Ectodermal cell (in vitro differentiated cells): ENCODE measurements at regions not wholly inside any gene's neighbourhood (a gene's known extent, or its start where the extent isn't known, plus 50 kb on each side); places are given as distances from the start of the nearest gene placed in this dataset.

Experiments
- H3K27ac ChIP-seq: 2 replicates; pipeline ENCODE4 v1.7.0; 2013; ENCODE audit warnings: mild to moderate bottlenecking, low read depth, low read length; ENCODE audit not compliant: insufficient read depth, poor library complexity, severe bottlenecking
- H3K27me3 ChIP-seq: 2 replicates; pipeline ENCODE4 v1.7.0; 2013; ENCODE audit warnings: mild to moderate bottlenecking, low read length; ENCODE audit not compliant: insufficient read depth, control insufficient read depth, poor library complexity, severe bottlenecking
- H3K36me3 ChIP-seq: one replicate; pipeline ENCODE4 v1.7.0; 2013; ENCODE audit warnings: low read length; ENCODE audit not compliant: control insufficient read depth, insufficient read depth
- H3K4me1 ChIP-seq: one replicate; pipeline ENCODE4 v1.7.0; 2013; ENCODE audit warnings: low read length; ENCODE audit not compliant: control insufficient read depth, insufficient read depth
- H3K4me3 ChIP-seq: 2 replicates; pipeline ENCODE4 v1.7.0; 2013; ENCODE audit warnings: low read depth, low read length, control low read depth; ENCODE audit not compliant: insufficient read depth
- H3K9me3 ChIP-seq: 2 replicates; pipeline ENCODE4 v1.7.0; 2013; ENCODE audit warnings: mild to moderate bottlenecking, low read length, moderate library complexity; ENCODE audit not compliant: control insufficient read depth
- WGBS, 2 experiments: methylation state at CpG; one replicate each; pipeline ENCODE4 v1.1.7; 2013; ENCODE audit warnings: missing lambda C conversion rate in 2 of 2; 5-methylcytosine and 5-hydroxymethylcytosine counted together

GRCh38 chr1:30305061-30305460 lies 418.3 kb downstream of the MATN1 start:
- Histone ChIP-seq H3K27me3 (no peaks in the 10 kb centered on the region), H3K36me3 (no peaks in the 10 kb centered on the region), H3K9me3 (no peaks in the 10 kb centered on the region), H3K27ac (no peak overlapping the region), H3K4me1 (no peaks in the 10 kb centered on the region), H3K4me3 (no peak overlapping the region)
- WGBS, 2 experiments, result 70 to 71% methylated on average over 4 of the region's 4 CpGs

GRCh38 chr1:30304080-30304479 lies 419.3 kb downstream of the MATN1 start:
- no peaks in the 10 kb centered on the region for H3K9me3 ChIP-seq
- H3K27ac ChIP-seq, result no peak overlapping the region
- H3K4me1 ChIP-seq, result no peaks in the 10 kb centered on the region
- no peaks in the 10 kb centered on the region for H3K36me3 ChIP-seq
- no peak overlapping the region for H3K4me3 ChIP-seq
- H3K27me3 ChIP-seq, result no peaks in the 10 kb centered on the region

GRCh38 chr1:30303387-30303786 lies 420.0 kb downstream of the MATN1 start:
- Histone ChIP-seq H3K27ac (no peak overlapping the region), H3K4me3 (no peak overlapping the region), H3K27me3 (no peaks in the 10 kb centered on the region), H3K4me1 (no peaks in the 10 kb centered on the region), H3K36me3 (no peaks in the 10 kb centered on the region), H3K9me3 (no peaks in the 10 kb centered on the region)
- WGBS, 2 experiments, result 86 to 95% methylated on average over 2 of the region's 2 CpGs

- H3K27me3 ChIP-seq, result no peaks in the 10 kb centered on the region
- no peaks in the 10 kb centered on the region for H3K4me1 ChIP-seq
- no peaks in the 10 kb centered on the region for H3K36me3 ChIP-seq
- H3K4me3 ChIP-seq, result no peak overlapping the region
- 93 to 95% methylated on average over 5 of the region's 5 CpGs for WGBS, 2 experiments
- H3K9me3 ChIP-seq, result no peaks in the 10 kb centered on the region
- no peak overlapping the region for H3K27ac ChIP-seq
Measured at GRCh38 chr1:30302858-30303257, 420.5 kb downstream of the MATN1 start.

- H3K9me3 ChIP-seq, result no peaks in the 10 kb centered on the region
- no peaks in the 10 kb centered on the region for H3K36me3 ChIP-seq
Measured at GRCh38 chr1:30300669-30301068, 422.7 kb downstream of the MATN1 start.

GRCh38 chr1:30299393-30299792 lies 424.0 kb downstream of the MATN1 start:
- H3K9me3 ChIP-seq, result no peaks in the 10 kb centered on the region
- no peaks in the 10 kb centered on the region for H3K4me1 ChIP-seq
- H3K27ac ChIP-seq, result no peak overlapping the region
- no peak overlapping the region for H3K4me3 ChIP-seq
- 91 to 94% methylated on average over 2 of the region's 2 CpGs for WGBS, 2 experiments
- H3K36me3 ChIP-seq, result no peaks in the 10 kb centered on the region
- no peaks in the 10 kb centered on the region for H3K27me3 ChIP-seq

More at GRCh38 chr1:30300669-30301068, 422.7 kb downstream of the MATN1 start:
- no peaks in the 10 kb centered on the region for H3K27me3 ChIP-seq
- no peak overlapping the region for H3K27ac ChIP-seq
- no peaks in the 10 kb centered on the region for H3K4me1 ChIP-seq
- 89 to 94% methylated on average over 3 to 5 of the region's 5 CpGs for WGBS, 2 experiments
- no peak overlapping the region for H3K4me3 ChIP-seq

GRCh38 chr1:30295674-30296073 lies 427.7 kb downstream of the MATN1 start:
- H3K27me3 ChIP-seq, result no peaks in the 10 kb centered on the region
- no peaks in the 10 kb centered on the region for H3K4me1 ChIP-seq
- no peak overlapping the region for H3K27ac ChIP-seq
- H3K4me3 ChIP-seq, result no peak overlapping the region
- H3K9me3 ChIP-seq, result no peaks in the 10 kb centered on the region
- H3K36me3 ChIP-seq, result no peaks in the 10 kb centered on the region
- 94 to 95% methylated on average over 4 of the region's 4 CpGs for WGBS, 2 experiments

- H3K9me3 ChIP-seq, result no peaks in the 10 kb centered on the region
- no peaks in the 10 kb centered on the region for H3K4me1 ChIP-seq
- H3K36me3 ChIP-seq, result no peaks in the 10 kb centered on the region
- no peak overlapping the region for H3K4me3 ChIP-seq
- WGBS, 2 experiments, result 75 to 95% methylated on average over 2 of the region's 2 CpGs
- no peak overlapping the region for H3K27ac ChIP-seq
- no peaks in the 10 kb centered on the region for H3K27me3 ChIP-seq
Measured at GRCh38 chr1:30295266-30295665, 428.1 kb downstream of the MATN1 start.

- H3K4me3 ChIP-seq, result no peak overlapping the region
- H3K27ac ChIP-seq, result no peak overlapping the region
- 80% methylated on average over 1 of the region's 1 CpG for WGBS, 2 experiments
- H3K4me1 ChIP-seq, result no peaks in the 10 kb centered on the region
- H3K36me3 ChIP-seq, result no peaks in the 10 kb centered on the region
- no peaks in the 10 kb centered on the region for H3K9me3 ChIP-seq
- no peaks in the 10 kb centered on the region for H3K27me3 ChIP-seq
Measured at GRCh38 chr1:30294508-30294907, 428.9 kb downstream of the MATN1 start.

GRCh38 chr1:30292451-30292850 lies 430.9 kb downstream of the MATN1 start:
- Histone ChIP-seq H3K4me3 (no peak overlapping the region), H3K4me1 (no peaks in the 10 kb centered on the region), H3K9me3 (no peaks in the 10 kb centered on the region), H3K36me3 (no peaks in the 10 kb centered on the region), H3K27me3 (no peaks in the 10 kb centered on the region), H3K27ac (no peak overlapping the region)
- 94 to 95% methylated on average over 2 to 3 of the region's 3 CpGs for whole genome bisulfite sequencing, 2 experiments

- H3K4me3 ChIP-seq, result no peak overlapping the region
- H3K27me3 ChIP-seq, result no peaks in the 10 kb centered on the region
- peaks cover 5% of the 10 kb centered on the region for H3K4me1 ChIP-seq
- H3K36me3 ChIP-seq, result no peaks in the 10 kb centered on the region
- no peaks in the 10 kb centered on the region for H3K9me3 ChIP-seq
- H3K27ac ChIP-seq, result no peak overlapping the region
Measured at GRCh38 chr1:30291526-30291925, 431.9 kb downstream of the MATN1 start.
